Rectal smooth muscle tissue (tissue), 1 donor: ENCODE measurements at regions not wholly inside any gene's neighbourhood (a gene's known extent, or its start where the extent isn't known, plus 50 kb on each side); places are given as distances from the start of the nearest gene placed in this dataset.

Experiments used
- H3K27ac ChIP-seq: one replicate; pipeline ENCODE4 v1.7.0; 2013; ENCODE audit warnings: low read depth, low read length, inconsistent platforms
- H3K27me3 ChIP-seq: one replicate; pipeline ENCODE4 v1.7.0; 2013; ENCODE audit warnings: low read length; ENCODE audit not compliant: control insufficient read depth, insufficient read depth
- H3K36me3 ChIP-seq: one replicate; pipeline ENCODE4 v1.7.0; 2013; ENCODE audit warnings: low read length; ENCODE audit not compliant: control insufficient read depth, insufficient read depth
- H3K4me1 ChIP-seq: one replicate; pipeline ENCODE4 v1.7.0; 2013; ENCODE audit warnings: low read length; ENCODE audit not compliant: control insufficient read depth, insufficient read depth
- H3K4me3 ChIP-seq: one replicate; pipeline ENCODE4 v1.7.0; 2013; ENCODE audit warnings: low read length
- H3K9ac ChIP-seq: one replicate; pipeline ENCODE4 v1.7.0; 2013; ENCODE audit warnings: low read length

DNA sequence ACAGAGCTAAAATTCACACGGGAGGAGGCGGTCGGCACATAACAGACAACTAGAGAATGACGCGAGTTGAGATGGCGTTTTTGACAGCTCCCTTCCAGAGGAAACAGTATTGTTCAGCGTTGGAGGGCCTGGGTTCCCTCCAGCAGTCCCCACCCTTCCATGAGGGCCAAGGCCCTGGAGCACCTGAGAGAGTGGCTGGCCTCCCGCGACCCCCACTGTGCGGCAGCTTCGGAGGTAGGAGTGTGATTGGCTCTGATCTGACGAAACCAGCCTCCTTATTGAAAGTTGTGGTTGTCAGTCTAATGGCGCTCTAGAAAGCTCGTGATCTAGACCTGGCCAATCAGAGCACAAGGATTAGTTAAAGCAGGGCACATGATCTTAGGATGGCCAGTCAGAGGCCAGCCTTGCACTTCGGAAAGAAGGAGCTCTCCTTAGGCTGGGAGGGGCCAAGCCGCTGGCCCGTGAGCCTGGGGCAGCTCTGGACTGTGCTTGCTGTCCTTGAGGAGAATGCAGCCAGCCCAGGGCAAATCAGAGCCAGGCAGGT, 104.5 kb upstream of the CELF4 start:
- Histone ChIP-seq H3K4me3 (no peak overlapping the region), H3K36me3 (no peaks in the 10 kb centered on the region), H3K27ac (no peak overlapping the region), H3K27me3 (no peaks in the 10 kb centered on the region), H3K4me1 (no peaks in the 10 kb centered on the region), H3K9ac (no peak overlapping the region)

DNA sequence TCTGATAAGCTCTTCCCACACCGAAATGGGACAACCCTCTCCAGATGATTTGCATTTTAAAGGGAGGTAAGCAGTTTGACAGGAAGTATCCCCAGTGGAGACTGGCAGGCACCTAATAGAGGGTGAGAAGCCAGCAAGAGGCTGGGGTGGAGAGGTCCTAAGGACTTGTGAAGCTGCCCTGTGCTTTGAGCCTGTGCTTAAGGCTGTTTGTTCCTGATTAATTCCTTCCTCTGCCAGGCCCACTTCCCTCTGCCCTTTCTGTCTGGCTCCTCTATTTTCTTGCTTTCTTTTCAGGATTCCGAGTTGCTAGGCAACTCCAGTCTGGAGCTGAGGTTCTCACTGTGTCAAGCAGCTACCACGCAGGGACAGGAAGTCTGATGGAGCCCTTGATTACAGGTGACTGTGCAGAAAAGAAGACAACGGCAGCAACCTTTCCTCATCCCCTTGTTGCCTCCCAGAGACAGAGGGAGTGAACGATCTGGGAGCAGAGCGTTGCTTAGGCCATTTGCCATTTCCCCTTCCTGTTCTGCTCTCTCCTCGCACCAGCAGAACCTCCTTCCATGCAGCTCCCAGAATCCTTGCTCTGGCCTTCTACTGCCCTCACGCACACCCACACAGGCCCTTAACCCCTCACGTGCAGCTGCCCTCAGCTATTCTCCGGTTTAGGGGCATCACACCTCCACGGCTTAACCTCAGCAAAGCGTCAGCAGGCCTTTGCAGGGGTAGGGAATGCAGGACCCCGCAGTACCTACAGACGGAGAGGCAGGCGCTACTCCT, 103.6 kb upstream of the CELF4 start:
- Histone ChIP-seq H3K36me3 (no peaks in the 10 kb centered on the region), H3K4me3 (no peak overlapping the region), H3K4me1 (no peaks in the 10 kb centered on the region), H3K9ac (no peak overlapping the region), H3K27me3 (no peaks in the 10 kb centered on the region), H3K27ac (no peak overlapping the region)

DNA sequence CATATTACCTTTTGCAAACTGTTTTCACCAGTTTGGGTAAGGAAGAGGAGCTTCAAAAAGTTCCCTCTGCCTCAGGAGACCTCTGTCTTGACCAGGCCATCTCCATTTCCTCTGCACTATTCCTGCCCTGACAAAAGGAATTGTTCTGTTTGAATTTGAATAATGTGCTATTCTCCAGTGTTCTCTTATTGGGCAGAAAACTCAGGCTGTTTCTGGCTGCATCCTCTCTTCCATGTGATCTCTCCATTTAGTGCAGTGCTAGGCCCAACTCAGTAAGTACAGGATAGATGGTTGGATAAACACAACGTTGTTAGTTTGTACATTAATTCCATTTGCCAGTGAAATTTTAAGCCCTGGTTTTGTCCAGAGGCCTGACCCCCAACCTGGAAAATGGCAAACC, 102.2 kb upstream of the CELF4 start:
- Histone ChIP-seq H3K4me1 (no peaks in the 10 kb centered on the region), H3K9ac (no peak overlapping the region), H3K27me3 (no peaks in the 10 kb centered on the region), H3K27ac (no peak overlapping the region), H3K4me3 (no peak overlapping the region), H3K36me3 (no peaks in the 10 kb centered on the region)

DNA sequence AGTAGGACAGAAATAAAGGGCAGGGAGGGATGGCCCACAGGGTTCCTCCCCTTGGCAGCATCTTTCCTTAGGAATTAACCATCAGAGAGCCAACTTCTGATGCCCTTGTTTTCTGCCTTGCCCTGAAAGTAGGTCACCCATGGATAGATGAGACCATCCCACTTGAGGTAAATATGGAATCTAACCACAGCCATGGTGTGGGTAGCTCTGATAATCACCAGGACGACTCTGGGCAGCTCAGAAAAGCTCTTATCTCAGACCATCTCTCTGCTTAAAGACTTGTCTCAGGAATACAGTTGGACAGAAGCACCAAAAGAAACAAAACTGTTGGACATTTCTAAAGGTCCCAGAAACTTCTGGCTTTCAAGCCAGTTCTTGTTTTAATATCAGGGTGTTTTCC, 101.4 kb upstream of the CELF4 start:
- H3K4me3 ChIP-seq: no peak overlapping the region
- no peak overlapping the region for H3K9ac ChIP-seq
- H3K27me3 ChIP-seq: no peaks in the 10 kb centered on the region
- H3K27ac ChIP-seq: no peak overlapping the region
- no peaks in the 10 kb centered on the region for H3K4me1 ChIP-seq
- H3K36me3 ChIP-seq: no peaks in the 10 kb centered on the region

DNA sequence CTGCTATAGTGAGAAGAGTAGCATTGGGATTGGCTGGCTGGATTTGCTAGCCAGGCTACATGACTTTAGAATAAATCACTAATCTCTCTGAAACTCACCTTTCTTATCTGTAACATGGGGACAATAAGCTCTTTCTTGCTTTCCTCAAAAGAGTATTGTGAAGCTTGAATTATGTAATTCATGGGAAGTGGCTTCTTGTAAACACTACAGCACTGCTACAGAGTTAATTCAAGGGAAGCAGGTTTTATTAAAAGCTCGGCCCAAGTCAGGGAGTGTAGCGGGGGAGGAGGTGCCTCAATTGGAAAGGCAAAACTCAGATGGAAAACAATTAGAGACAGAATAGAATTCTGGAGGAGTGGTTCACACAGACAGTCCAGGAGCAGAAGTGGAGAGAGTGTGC, 100.9 kb upstream of the CELF4 start:
- Histone ChIP-seq H3K4me1 (no peaks in the 10 kb centered on the region), H3K9ac (no peak overlapping the region), H3K4me3 (no peak overlapping the region), H3K36me3 (no peaks in the 10 kb centered on the region), H3K27ac (no peak overlapping the region), H3K27me3 (no peaks in the 10 kb centered on the region)

DNA sequence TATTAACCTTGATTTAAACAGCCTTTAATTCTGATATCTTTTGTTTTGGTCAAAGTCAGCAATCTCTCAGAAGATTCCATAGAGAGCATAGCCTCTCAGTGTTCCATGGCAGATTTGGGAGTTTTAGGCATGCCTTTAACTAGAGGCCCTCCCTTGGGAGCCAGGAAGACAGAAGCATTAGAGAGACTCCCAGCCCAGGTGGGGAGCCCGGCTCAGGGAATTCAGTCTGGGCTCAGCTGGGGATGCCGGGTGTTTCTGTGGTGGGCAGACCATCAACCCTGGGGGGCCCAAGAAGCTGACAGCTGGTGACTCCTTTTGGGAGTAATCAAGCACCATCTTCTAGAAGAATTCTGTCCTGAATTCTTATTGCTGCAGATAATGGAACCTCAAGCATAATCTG, 99.7 kb upstream of the CELF4 start:
- no peak overlapping the region for H3K9ac ChIP-seq
- H3K4me1 ChIP-seq: no peaks in the 10 kb centered on the region
- H3K36me3 ChIP-seq: no peaks in the 10 kb centered on the region
- H3K27ac ChIP-seq: no peak overlapping the region
- no peak overlapping the region for H3K4me3 ChIP-seq
- no peaks in the 10 kb centered on the region for H3K27me3 ChIP-seq

DNA sequence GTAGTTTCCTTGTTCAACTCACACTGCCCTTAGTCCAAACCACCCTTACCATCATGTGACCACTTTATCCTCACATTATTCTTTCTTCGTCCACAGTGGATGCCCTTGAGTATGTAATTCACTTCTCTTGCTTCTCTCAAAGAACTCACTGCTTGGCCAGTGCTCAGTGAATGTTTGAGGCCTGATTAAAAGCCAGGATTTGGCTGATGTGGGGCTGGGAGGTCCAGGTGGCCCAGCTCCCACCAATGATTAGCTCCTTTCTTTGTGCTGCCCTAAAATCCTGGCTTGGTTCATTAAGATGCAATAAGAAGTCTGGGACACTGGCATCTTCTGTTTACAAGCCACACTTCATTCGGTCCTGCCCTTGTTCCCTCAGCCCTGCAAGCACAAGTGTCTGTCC, 97.8 kb upstream of the CELF4 start:
- no peak overlapping the region for H3K4me3 ChIP-seq
- no peaks in the 10 kb centered on the region for H3K36me3 ChIP-seq
- H3K27me3 ChIP-seq: no peaks in the 10 kb centered on the region
- no peak overlapping the region for H3K9ac ChIP-seq
- no peaks in the 10 kb centered on the region for H3K4me1 ChIP-seq
- no peak overlapping the region for H3K27ac ChIP-seq

DNA sequence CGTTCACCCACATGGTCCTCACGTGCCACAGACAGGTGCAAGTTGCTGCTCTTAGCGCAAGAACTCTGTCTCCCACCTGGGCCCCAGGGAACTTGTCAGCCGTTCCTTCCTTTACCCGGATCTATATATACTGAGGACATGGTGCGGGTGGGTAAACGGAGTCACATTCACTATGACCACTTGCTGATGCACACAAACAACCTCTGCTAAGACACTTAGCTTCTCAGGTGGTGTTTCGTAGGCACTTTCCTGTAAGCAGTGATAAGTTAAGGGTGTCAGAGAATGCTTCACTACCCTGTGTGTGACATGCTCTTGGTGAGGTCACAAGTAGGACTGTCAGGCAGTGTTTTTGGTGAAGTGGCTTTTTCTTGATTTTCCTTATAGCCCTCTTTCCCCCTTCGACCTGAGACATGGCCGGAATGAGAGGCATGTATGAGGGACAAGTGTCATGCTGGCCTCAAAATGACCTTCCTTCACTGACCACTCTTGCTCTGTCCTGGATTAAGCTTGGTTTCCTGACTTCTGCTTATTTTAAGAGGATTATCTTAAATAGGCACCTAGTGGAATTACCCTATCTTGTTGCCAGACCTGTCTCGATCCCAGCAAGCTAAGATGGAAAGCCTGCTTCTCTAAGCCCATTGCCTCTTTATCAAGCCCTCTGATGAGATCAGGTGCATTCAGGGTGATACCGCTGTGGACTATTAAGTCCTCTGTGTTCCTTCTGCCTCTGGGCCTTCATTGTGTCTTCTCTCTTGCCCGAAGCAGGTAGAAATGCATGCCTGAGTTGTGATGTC, 97.1 kb upstream of the CELF4 start:
- no peaks in the 10 kb centered on the region for H3K36me3 ChIP-seq
- H3K4me1 ChIP-seq: no peaks in the 10 kb centered on the region
- H3K27me3 ChIP-seq: no peaks in the 10 kb centered on the region
- H3K9ac ChIP-seq: no peak overlapping the region
- no peak overlapping the region for H3K27ac ChIP-seq
- no peak overlapping the region for H3K4me3 ChIP-seq

DNA sequence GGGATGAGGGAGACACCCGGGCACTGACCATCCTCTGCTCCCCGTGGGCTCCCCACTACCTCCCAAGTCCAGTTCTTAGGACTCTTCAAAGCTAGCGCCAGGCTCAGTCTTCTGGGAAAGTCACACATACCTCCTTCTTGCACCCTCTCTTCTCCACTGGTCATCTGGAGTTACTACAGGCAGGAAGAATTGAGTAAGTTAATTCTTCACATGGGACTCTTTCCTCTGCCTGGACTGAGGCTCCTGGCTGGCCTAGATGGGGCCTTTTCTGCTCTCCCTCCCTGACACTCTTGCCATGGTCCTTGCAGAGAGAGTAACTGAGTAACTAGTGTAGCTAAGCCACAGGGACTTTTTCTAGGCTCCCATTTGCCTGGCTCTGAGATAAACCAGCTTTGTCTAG, 96.5 kb upstream of the CELF4 start:
- Histone ChIP-seq H3K27ac (no peak overlapping the region), H3K9ac (no peak overlapping the region), H3K27me3 (no peaks in the 10 kb centered on the region), H3K4me1 (no peaks in the 10 kb centered on the region), H3K4me3 (no peak overlapping the region), H3K36me3 (no peaks in the 10 kb centered on the region)

DNA sequence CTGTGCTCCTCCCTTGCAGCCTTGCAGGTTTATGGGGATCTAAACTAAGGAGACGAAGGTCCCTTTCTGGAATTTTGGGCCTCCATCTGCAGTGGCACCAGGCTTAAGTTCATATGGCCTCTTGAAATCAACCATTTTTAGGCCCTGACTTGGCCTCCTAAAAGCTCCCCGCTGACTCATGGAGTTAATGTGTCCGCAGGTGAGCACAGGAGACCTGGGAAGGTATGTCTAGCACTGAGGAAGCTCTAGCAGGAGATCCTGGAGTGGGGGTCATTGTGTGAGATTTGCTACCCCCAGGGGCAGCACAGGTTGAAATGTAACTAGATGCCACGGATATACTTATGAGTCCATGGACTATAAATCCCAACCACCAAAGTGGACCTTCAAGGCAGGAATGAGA, 95.9 kb upstream of the CELF4 start:
- Histone ChIP-seq H3K27ac (no peak overlapping the region), H3K4me1 (no peaks in the 10 kb centered on the region), H3K9ac (no peak overlapping the region), H3K27me3 (no peaks in the 10 kb centered on the region), H3K4me3 (no peak overlapping the region), H3K36me3 (no peaks in the 10 kb centered on the region)

DNA sequence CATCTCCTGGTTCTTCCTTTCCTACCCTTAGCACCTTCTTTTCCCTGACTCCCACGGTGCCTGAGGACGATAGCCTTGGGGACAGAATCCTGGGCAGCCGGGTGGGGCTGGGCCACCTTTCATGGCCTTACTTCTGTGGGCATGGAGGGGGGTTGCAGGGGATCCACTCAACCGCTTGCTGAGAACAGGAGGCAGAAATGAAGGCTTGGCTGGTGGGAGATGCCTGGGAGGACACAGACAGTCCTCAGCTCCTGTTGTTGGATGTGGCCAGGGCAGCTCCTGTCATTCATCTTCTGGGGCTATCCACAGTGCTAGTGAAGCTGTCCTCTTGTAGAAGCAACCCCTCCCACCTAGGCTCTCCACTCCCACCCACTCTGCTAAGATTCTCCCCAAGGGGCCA, 95.5 kb upstream of the CELF4 start:
- H3K36me3 ChIP-seq: no peaks in the 10 kb centered on the region
- no peak overlapping the region for H3K9ac ChIP-seq
- no peak overlapping the region for H3K27ac ChIP-seq
- no peak overlapping the region for H3K4me3 ChIP-seq
- no peaks in the 10 kb centered on the region for H3K4me1 ChIP-seq
- H3K27me3 ChIP-seq: no peaks in the 10 kb centered on the region

DNA sequence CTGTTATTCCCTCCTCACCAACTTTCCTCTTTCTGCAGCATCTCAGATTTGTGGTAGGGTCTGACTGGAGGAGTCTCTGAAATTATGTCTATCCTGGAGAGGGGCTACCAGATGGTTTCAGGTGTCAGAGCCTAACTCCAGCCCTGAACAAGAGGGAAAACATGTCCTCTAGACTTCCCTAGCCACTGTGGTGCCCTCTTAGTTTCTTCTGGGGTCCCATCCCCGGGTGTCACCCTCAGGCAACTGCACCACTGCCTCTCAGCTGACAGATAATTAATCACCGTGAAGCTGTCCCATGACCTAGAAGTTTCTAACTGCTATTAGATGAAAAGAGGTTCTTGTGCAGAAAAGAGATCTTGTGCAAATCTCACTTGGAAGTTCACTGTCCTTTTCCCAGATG, 95.1 kb upstream of the CELF4 start:
- H3K4me3 ChIP-seq: no peak overlapping the region
- no peaks in the 10 kb centered on the region for H3K36me3 ChIP-seq
- no peaks in the 10 kb centered on the region for H3K4me1 ChIP-seq
- no peak overlapping the region for H3K27ac ChIP-seq
- no peaks in the 10 kb centered on the region for H3K27me3 ChIP-seq
- no peak overlapping the region for H3K9ac ChIP-seq

DNA sequence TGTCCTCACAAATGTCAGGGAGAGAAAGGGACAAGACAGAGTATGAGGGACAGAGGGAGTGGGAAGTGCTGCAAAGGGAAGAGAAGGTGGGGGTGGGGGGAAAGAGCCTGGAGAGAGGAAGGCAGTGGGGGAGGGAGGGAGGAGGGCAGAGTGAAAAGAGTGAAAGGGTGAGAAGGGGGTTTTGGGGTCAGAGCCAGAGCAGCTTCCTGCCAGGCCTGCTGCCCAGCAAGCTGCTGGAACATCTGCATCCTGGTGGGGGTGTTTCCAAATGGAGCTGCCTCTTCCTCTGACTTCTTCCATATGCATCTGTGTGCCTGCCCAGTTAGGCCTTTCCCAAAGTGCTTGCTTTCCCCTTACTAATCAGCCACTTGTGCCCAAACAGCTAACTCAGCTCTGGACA, 94.3 kb upstream of the CELF4 start:
- no peak overlapping the region for H3K9ac ChIP-seq

More for the DNA sequence above, 94.3 kb upstream of the CELF4 start:
- H3K4me1 ChIP-seq: no peaks in the 10 kb centered on the region
- H3K27me3 ChIP-seq: no peaks in the 10 kb centered on the region
- H3K4me3 ChIP-seq: no peak overlapping the region
- no peaks in the 10 kb centered on the region for H3K36me3 ChIP-seq
- H3K27ac ChIP-seq: no peak overlapping the region
